HT-29 (cell line): ENCODE measurements at regions not wholly inside any gene's neighbourhood (a gene's known extent, or its start where the extent isn't known, plus 50 kb on each side); places are given as distances from the start of the nearest gene placed in this dataset.

ENCODE experiments used
- DNase-seq: peaks from one replicate; pipeline ENCODE4 v3.0.0-alpha.2; 2015; ENCODE audit warnings: low spot score

GRCh38 chr4:80145739-80146138 lies 51.6 kb upstream of the PRDM8 start:
- DNase-seq = no peak

- no peak for DNase-seq
Observed at GRCh38 chr4:80144676-80145470, 52.4 kb upstream of the PRDM8 start.

DNA sequence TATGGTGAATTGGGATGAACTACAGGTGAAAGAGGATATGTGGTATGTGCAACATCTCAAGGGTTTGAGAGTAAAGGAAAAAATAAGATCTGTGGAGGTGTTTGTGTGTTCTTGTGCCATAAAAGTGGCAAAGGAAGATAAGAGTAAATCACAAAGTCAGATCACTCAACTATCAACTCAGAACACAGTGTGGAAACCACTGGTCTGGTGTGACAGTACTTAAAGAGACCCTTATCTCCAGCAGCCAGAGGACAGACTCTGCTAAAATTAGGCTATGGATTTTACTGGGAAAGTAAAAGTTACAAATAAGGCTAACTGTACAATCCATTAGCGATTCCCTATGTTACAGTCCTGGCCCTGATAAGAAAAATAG lies 54.0 kb upstream of the PRDM8 start:
- no peak for DNase-seq

- DNase-seq = peak; percentile 2
Observed at GRCh38 chr4:80142394-80143306, 54.7 kb upstream of the PRDM8 start.

- DNase-seq = no peak
Observed at GRCh38 chr4:80141543-80141942, 55.8 kb upstream of the PRDM8 start.

DNA sequence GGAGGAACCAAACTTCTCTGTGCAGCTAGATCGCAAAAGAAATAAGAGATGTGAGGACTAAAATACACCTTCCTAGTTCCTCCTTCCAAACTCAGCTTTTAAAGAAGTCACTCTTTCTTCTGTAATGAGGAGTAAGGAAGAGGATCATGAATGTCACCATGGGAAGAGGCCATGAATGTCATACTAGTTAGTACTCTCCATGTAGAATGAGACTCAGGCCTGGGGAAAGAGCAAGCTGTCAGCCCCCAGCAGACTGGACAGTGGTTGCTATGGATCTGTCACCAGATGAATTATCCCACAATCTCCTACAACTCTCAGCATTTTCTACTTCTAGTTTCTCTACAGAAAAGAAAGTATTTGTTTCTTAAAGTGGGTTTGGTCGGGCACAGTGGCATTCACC lies 57.1 kb upstream of the PRDM8 start:
- no peak for DNase-seq

GRCh38 chr4:80139671-80140070 lies 57.6 kb upstream of the PRDM8 start:
- no peak for DNase-seq

GRCh38 chr4:80138551-80139538 lies 58.5 kb upstream of the PRDM8 start:
- DNase-seq = no peak

DNA sequence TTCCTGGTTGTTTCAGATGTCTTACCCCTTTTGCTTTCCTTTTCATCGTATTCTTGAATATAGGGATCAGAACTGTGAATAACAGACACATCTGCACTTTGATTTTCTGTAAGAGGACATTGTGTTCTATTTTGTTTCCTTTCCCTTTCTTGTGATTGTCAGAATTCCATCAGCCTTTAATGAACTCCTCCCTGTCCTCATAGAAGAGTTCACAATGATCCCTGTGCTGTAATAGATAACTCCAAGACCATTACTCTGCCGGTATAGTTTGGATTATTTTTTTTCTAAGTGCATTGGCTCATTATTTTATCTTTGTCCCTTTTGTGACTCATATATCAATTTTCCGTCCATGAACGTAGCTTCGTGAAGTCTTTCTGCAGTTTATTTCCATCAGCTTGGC lies 59.7 kb upstream of the PRDM8 start:
- DNase-seq = no peak

DNA sequence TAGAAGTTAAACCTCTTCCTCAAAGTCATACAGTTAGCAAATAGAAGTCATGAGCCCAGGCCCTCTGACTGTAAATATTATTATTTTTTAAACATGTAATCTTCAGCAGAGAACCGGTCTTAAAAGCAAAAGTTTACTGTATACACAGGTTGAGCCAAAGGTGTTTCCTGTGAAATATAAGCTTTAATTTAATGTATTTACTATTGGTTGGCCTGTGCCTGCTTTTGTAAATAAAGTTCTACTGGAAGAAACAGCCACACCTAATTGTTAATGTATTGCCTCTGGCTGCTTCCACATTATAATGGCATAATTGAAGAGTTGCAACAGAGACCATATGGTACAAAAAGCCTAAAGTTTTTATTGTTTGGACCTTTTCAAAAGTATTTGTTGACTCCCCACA lies 61.0 kb upstream of the PRDM8 start:
- peak; percentile 9 for DNase-seq

DNA sequence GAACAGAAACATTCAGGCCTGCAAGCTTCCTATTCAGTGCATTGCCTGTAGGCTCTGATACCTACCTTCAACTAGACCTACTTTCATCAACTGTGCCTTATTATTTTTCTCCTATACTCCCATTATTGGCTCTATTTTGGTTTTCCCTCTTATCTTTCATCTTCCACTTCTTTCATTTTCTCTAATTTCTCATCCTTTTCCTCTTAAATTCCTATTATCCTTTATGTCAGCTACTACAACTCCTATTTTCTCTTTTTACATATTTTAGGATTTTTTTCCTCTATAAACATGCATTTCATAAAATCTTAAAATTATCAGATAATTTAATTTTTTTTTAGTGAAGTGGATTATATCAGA lies 61.6 kb upstream of the PRDM8 start:
- DNase-seq = no peak

GRCh38 chr4:80134936-80135701 lies 62.1 kb upstream of the ANTXR2 start:
- peak; percentile 47 for DNase-seq

- no peak for DNase-seq
Observed at GRCh38 chr4:80133240-80133783, 60.3 kb upstream of the ANTXR2 start.

DNA sequence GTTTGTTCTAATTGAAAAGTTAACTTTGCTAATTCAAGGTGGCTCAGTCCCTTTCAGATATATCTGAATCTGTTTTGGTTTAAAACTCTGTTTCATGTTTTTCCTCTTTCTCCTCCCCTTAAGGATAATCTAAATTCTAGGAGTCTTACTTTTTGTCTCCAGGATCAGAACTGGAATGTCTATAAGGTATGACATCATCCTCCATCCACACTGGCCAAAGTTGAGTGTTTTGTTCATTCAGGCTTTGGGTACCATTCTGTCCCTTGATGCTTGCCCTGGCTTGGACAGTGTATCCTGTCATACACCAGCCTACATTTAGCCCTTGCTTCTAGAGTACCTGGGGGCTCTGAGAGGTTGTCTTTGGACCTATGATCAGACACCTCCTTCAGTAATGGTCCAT lies 56.8 kb upstream of the ANTXR2 start:
- no peak for DNase-seq

DNA sequence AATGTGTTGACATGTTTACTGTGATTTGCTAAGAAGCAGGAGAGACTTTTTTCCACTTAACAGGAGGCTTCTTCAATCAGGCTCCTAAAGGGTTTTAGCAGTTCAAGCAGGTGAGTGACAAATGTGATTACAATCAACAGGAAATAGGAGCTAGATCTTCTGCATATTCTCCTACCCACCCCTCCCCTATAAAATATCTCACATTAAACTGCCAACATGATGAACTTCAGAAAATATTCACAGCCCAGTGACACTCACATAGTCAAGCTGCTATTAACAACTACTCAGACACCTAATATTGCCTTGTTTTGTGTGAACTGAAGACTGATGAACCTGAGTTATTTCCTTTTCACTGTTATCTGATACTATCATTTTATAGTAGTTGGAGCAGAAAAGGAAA lies 55.9 kb upstream of the ANTXR2 start:
- peak; percentile 59 for DNase-seq

- no peak for DNase-seq
Observed at GRCh38 chr4:80127870-80128419, 54.9 kb upstream of the ANTXR2 start.

- no peak for DNase-seq
Observed at GRCh38 chr4:80126435-80126834, 53.4 kb upstream of the ANTXR2 start.

- DNase-seq = peak; percentile 73
Observed at GRCh38 chr4:80125252-80126177, 52.5 kb upstream of the ANTXR2 start.
